HG02870 (cell line): ENCODE measurements at regions not wholly inside any gene's neighbourhood (a gene's known extent, or its start where the extent isn't known, plus 50 kb on each side); places are given as distances from the start of the nearest gene placed in this dataset.

Experiments used
- ATAC-seq: cut with Tn5 transposase; IDR thresholded peaks from one replicate; pipeline ENCODE4 v1.9.1; 2021; ENCODE audit warnings: mild to moderate bottlenecking, moderate library complexity; ENCODE audit not compliant: unreplicated experiment

GRCh38 chr2:38509947-38510326 lies 92.8 kb downstream of the HNRNPLL start:
- ATAC-seq: no peak

GRCh38 chr2:38509314-38509946 lies 93.3 kb downstream of the HNRNPLL start:
- no peak for ATAC-seq

GRCh38 chr2:38508311-38509039 lies 94.3 kb downstream of the HNRNPLL start:
- no peak for ATAC-seq

- ATAC-seq: no peak
Measured at GRCh38 chr2:38507712-38508111, 95.0 kb downstream of the HNRNPLL start.

GRCh38 chr2:38505779-38506178 lies 96.9 kb downstream of the HNRNPLL start:
- peak; percentile 49 for ATAC-seq

GRCh38 chr2:38504169-38504568 lies 98.6 kb downstream of the HNRNPLL start:
- ATAC-seq: no peak

- no peak for ATAC-seq
Measured at GRCh38 chr2:38502107-38502506, 100.6 kb downstream of the HNRNPLL start.

GRCh38 chr2:38500283-38500634 lies 102.5 kb downstream of the HNRNPLL start:
- no peak for ATAC-seq

GRCh38 chr2:38499548-38500282 lies 103.0 kb downstream of the HNRNPLL start:
- ATAC-seq: no peak

- peak; percentile 63 for ATAC-seq
Measured at GRCh38 chr2:38498045-38498481, 104.7 kb downstream of the HNRNPLL start.

- no peak for ATAC-seq
Measured at GRCh38 chr2:38497670-38498037, 105.1 kb downstream of the HNRNPLL start.

GRCh38 chr2:38496927-38497669 lies 105.6 kb downstream of the HNRNPLL start:
- no peak for ATAC-seq

- no peak for ATAC-seq
Measured at GRCh38 chr2:38495880-38496279, 106.8 kb downstream of the HNRNPLL start.

GRCh38 chr2:38494394-38494793 lies 108.3 kb downstream of the HNRNPLL start:
- ATAC-seq: no peak

GRCh38 chr2:38492042-38492615 lies 110.6 kb downstream of the HNRNPLL start:
- no peak for ATAC-seq

GRCh38 chr2:38491436-38491835 lies 111.3 kb downstream of the HNRNPLL start:
- no peak for ATAC-seq

- no peak for ATAC-seq
Measured at GRCh38 chr2:38489846-38490245, 112.8 kb upstream of the ATL2 start.

GRCh38 chr2:38487852-38488251 lies 110.8 kb upstream of the ATL2 start:
- no peak for ATAC-seq

- no peak for ATAC-seq
Measured at GRCh38 chr2:38486213-38487026, 109.3 kb upstream of the ATL2 start.

GRCh38 chr2:38485734-38486133 lies 108.7 kb upstream of the ATL2 start:
- ATAC-seq: peak; percentile 99
